ENCODE measurements at regions not wholly inside any gene's neighbourhood (a gene's known extent, or its start where the extent isn't known, plus 50 kb on each side); places are given as distances from the start of the nearest gene placed in this dataset.
"Not testable (repeated sequence)": the region's sequence is repeated elsewhere in the genome, so short reads cannot be mapped to it uniquely, and the experiment has no call there.

DNA sequence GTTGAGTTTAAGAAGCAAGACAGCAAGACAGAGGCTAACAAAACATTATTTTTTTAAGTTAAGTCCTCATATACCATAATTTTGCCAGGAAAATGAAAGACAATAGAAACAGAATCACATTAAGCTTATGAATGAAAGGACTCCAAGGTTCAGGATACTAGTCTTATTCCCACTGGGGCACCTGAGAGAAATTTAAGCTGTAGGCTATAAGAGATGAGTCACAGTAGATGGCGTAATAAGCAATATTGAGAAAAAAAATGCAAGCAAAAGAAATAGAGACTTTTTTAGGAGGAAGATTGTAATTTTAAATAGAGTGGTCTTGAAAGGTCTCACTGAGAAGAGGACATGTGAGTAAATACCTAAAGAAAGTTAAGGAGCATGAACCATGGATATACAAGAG is 57.1 kb upstream of the KIF2B start:
- Histone ChIP-seq H3K4ac (ENCODE audit: low read depth in 1 of 2, low read length in 2 of 2) (no peak overlapping the region), H3K9me3 (ENCODE audit: control insufficient read depth, low read length) (peaks cover 7% of the 10 kb centered on the region)

DNA sequence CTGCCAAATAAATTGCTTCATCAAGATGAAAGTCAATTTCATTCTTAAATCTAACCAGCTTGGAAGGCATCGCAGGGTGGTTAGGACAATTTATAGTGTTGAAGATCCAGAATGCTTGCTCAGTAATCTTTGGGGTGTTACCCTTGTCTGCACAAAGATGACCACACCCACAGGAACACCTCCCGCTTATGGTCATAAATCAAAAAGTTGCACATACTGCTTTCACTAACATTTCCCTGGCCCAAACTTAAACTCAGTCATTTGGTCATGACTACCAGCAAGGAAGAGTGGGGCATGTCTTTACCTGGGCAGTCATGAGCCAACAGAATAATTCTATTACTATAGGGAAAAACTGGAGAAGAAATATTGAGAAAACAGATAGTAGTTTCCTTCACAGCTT is 57.6 kb upstream of the KIF2B start:
- Histone ChIP-seq H4K91ac (ENCODE audit: low read length) (no peak overlapping the region), H2AK5ac (ENCODE audit: low read length, severe bottlenecking) (no peak overlapping the region), H2BK5ac (ENCODE audit: low read depth, low read length, poor library complexity, severe bottlenecking) (no peak overlapping the region), H3K27me3 (ENCODE audit: control insufficient read depth in 1 of 2, insufficient read depth in 1 of 2, low read length in 2 of 2) (no peaks in the 10 kb centered on the region), H2BK15ac (ENCODE audit: low read depth, poor library complexity, severe bottlenecking) (no peak overlapping the region), H3K4me2 (ENCODE audit: low read length, poor library complexity, severe bottlenecking) (no peak overlapping the region), H3K18ac (ENCODE audit: low read depth in 1 of 2, low read length in 2 of 2) (no peak overlapping the region), H2BK12ac (ENCODE audit: low read length in 2 of 2) (no peak overlapping the region), H3K9me3 (ENCODE audit: control insufficient read depth, low read length) (peaks cover 7% of the 10 kb centered on the region), H4K8ac (ENCODE audit: low read length) (no peak overlapping the region), H2BK120ac (ENCODE audit: low read depth, low read length) (no peak overlapping the region), H3K9ac (ENCODE audit: low read length) (no peak overlapping the region), H3K79me1 (replicated peaks; ENCODE audit: low read length, poor library complexity, severe bottlenecking) (no peaks in the 10 kb centered on the region), H2AFZ (ENCODE audit: low read depth, low read length) (no peak overlapping the region), H3K4me1 (ENCODE audit: control insufficient read depth, insufficient read depth, low read depth, low read length) (no peaks in the 10 kb centered on the region), H3K4ac (ENCODE audit: low read depth in 1 of 2, low read length in 2 of 2) (no peak overlapping the region), H3K23ac (ENCODE audit: low read length in 2 of 2) (no peak overlapping the region), H3K14ac (ENCODE audit: low read length in 2 of 2) (no peak overlapping the region), H3K36me3 (ENCODE audit: control insufficient read depth in 1 of 2, insufficient read depth in 2 of 2, low read depth in 1 of 2, low read length in 2 of 2) (no peaks in the 10 kb centered on the region), H3K4me3 (ENCODE audit: insufficient read depth in 1 of 2, low read depth in 1 of 2, low read length in 2 of 2) (no peak overlapping the region), H3K27ac (ENCODE audit: low read length, poor library complexity, severe bottlenecking) (no peak overlapping the region)
- WGBS = 100% methylated on average over 2 of the region's 2 CpGs
- DNase-seq = no peak

More for the DNA sequence above, 57.1 kb upstream of the KIF2B start:
- no peaks in the 10 kb centered on the region for H3K36me3 ChIP-seq (ENCODE audit: control insufficient read depth in 1 of 2, insufficient read depth in 2 of 2, low read depth in 1 of 2, low read length in 2 of 2)
- H3K18ac ChIP-seq (ENCODE audit: low read depth in 1 of 2, low read length in 2 of 2) = no peak overlapping the region
- H4K91ac ChIP-seq (ENCODE audit: low read length) = no peak overlapping the region
- H2AK5ac ChIP-seq (ENCODE audit: low read length, severe bottlenecking) = no peak overlapping the region
- H2AFZ ChIP-seq (ENCODE audit: low read depth, low read length) = no peak overlapping the region
- no peak overlapping the region for H2BK12ac ChIP-seq (ENCODE audit: low read length in 2 of 2)
- no peak overlapping the region for H3K23ac ChIP-seq (ENCODE audit: low read length in 2 of 2)
- no peak overlapping the region for H3K4me3 ChIP-seq (ENCODE audit: insufficient read depth in 1 of 2, low read depth in 1 of 2, low read length in 2 of 2)
- H3K9ac ChIP-seq (ENCODE audit: low read length) = no peak overlapping the region
- H2BK15ac ChIP-seq (ENCODE audit: low read depth, poor library complexity, severe bottlenecking) = no peak overlapping the region
- H4K8ac ChIP-seq (ENCODE audit: low read length) = no peak overlapping the region
- no peaks in the 10 kb centered on the region for H3K27me3 ChIP-seq (ENCODE audit: control insufficient read depth in 1 of 2, insufficient read depth in 1 of 2, low read length in 2 of 2)
- no peak overlapping the region for H3K27ac ChIP-seq (ENCODE audit: low read length, poor library complexity, severe bottlenecking)
- H3K4me2 ChIP-seq (ENCODE audit: low read length, poor library complexity, severe bottlenecking) = no peak overlapping the region
- WGBS = 75% methylated on average over 1 of the region's 1 CpG
- H3K4me1 ChIP-seq (ENCODE audit: control insufficient read depth, insufficient read depth, low read depth, low read length) = no peaks in the 10 kb centered on the region
- no peak for DNase-seq
- no peaks in the 10 kb centered on the region for H3K79me1 ChIP-seq (replicated peaks; ENCODE audit: low read length, poor library complexity, severe bottlenecking)
- H2BK120ac ChIP-seq (ENCODE audit: low read depth, low read length) = no peak overlapping the region
- no peak overlapping the region for H2BK5ac ChIP-seq (ENCODE audit: low read depth, low read length, poor library complexity, severe bottlenecking)
- no peak overlapping the region for H3K14ac ChIP-seq (ENCODE audit: low read length in 2 of 2)

DNA sequence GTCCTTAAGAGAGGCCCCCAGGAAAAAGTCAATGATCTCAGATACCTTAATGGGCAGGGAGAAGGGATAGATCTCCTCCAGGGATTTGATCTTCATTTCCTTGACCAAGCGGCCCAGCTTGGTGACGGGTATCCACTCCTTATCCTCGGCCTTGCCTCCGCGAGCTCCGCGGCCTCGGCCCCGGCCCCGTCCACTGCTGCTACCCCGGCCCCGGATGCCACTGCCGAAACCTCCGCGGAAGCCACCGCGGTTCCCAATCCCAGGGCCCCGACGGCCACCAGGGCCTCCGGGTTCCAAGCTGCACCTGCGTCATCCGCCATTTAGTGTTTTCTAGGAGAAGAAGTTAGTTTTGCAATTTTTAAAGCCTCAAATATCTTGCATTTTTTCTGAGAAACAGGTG is 65.2 kb upstream of the KIF2B start:
- Histone ChIP-seq H3K36me3 (ENCODE audit: control insufficient read depth in 1 of 2, insufficient read depth in 2 of 2, low read depth in 1 of 2, low read length in 2 of 2) (no peaks in the 10 kb centered on the region), H2BK15ac (ENCODE audit: low read depth, poor library complexity, severe bottlenecking) (no peak overlapping the region), H4K91ac (ENCODE audit: low read length) (no peak overlapping the region), H3K79me1 (replicated peaks; ENCODE audit: low read length, poor library complexity, severe bottlenecking) (no peaks in the 10 kb centered on the region), H3K27me3 (ENCODE audit: control insufficient read depth in 1 of 2, insufficient read depth in 1 of 2, low read length in 2 of 2) (no peaks in the 10 kb centered on the region), H3K23ac (ENCODE audit: low read length in 2 of 2) (no peak overlapping the region), H3K4me2 (ENCODE audit: low read length, poor library complexity, severe bottlenecking) (no peak overlapping the region), H3K18ac (ENCODE audit: low read depth in 1 of 2, low read length in 2 of 2) (no peak overlapping the region), H4K8ac (ENCODE audit: low read length) (no peak overlapping the region), H3K4me3 (ENCODE audit: insufficient read depth in 1 of 2, low read depth in 1 of 2, low read length in 2 of 2) (no peak overlapping the region), H3K27ac (ENCODE audit: low read length, poor library complexity, severe bottlenecking) (no peak overlapping the region), H3K4ac (ENCODE audit: low read depth in 1 of 2, low read length in 2 of 2) (no peak overlapping the region), H3K4me1 (ENCODE audit: control insufficient read depth, insufficient read depth, low read depth, low read length) (no peaks in the 10 kb centered on the region), H2AFZ (ENCODE audit: low read depth, low read length) (no peak overlapping the region), H2BK12ac (ENCODE audit: low read length in 2 of 2) (no peak overlapping the region), H2BK120ac (ENCODE audit: low read depth, low read length) (no peak overlapping the region), H3K14ac (ENCODE audit: low read length in 2 of 2) (no peak overlapping the region), H3K9me3 (ENCODE audit: control insufficient read depth, low read length) (no peaks in the 10 kb centered on the region), H2AK5ac (ENCODE audit: low read length, severe bottlenecking) (no peak overlapping the region), H3K9ac (ENCODE audit: low read length) (no peak overlapping the region), H2BK5ac (ENCODE audit: low read depth, low read length, poor library complexity, severe bottlenecking) (no peak overlapping the region)
- DNase-seq = no peak
- WGBS = 98% methylated on average over 19 of the region's 22 CpGs

DNA sequence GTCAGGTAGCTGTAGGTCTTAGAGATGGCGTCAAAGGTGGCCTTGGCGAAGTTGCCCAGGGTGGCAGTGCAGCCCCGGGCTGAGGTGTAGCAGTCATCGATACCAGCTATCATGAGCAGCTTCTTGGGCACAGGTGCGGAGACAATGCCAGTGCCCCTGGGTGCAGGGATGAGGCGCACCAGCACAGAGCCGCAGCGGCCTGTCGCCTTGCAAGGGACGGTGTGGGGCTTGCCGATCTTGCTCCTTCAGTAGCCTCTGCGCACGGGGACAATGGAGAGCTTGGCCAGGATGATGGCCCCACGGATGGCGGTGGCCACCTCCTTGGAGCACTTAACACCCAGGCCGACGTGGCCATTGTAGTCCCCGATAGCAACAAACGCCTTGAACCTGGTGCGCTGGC is 65.6 kb upstream of the KIF2B start:
- not testable (repeated sequence) for H3K9ac ChIP-seq (ENCODE audit: low read length); H2BK15ac ChIP-seq (ENCODE audit: low read depth, poor library complexity, severe bottlenecking); H3K4me3 ChIP-seq (ENCODE audit: insufficient read depth in 1 of 2, low read depth in 1 of 2, low read length in 2 of 2); H2BK12ac ChIP-seq (ENCODE audit: low read length in 2 of 2); H3K79me1 ChIP-seq (replicated peaks; ENCODE audit: low read length, poor library complexity, severe bottlenecking); H2BK120ac ChIP-seq (ENCODE audit: low read depth, low read length); H3K36me3 ChIP-seq (ENCODE audit: control insufficient read depth in 1 of 2, insufficient read depth in 2 of 2, low read depth in 1 of 2, low read length in 2 of 2); H3K18ac ChIP-seq (ENCODE audit: low read depth in 1 of 2, low read length in 2 of 2); H3K23ac ChIP-seq (ENCODE audit: low read length in 2 of 2); H2AFZ ChIP-seq (ENCODE audit: low read depth, low read length); H3K9me3 ChIP-seq (ENCODE audit: control insufficient read depth, low read length); H4K91ac ChIP-seq (ENCODE audit: low read length); H3K4me2 ChIP-seq (ENCODE audit: low read length, poor library complexity, severe bottlenecking); DNase-seq; H3K4me1 ChIP-seq (ENCODE audit: control insufficient read depth, insufficient read depth, low read depth, low read length); H4K8ac ChIP-seq (ENCODE audit: low read length); H3K27ac ChIP-seq (ENCODE audit: low read length, poor library complexity, severe bottlenecking); H3K4ac ChIP-seq (ENCODE audit: low read depth in 1 of 2, low read length in 2 of 2); H3K27me3 ChIP-seq (ENCODE audit: control insufficient read depth in 1 of 2, insufficient read depth in 1 of 2, low read length in 2 of 2); H2BK5ac ChIP-seq (ENCODE audit: low read depth, low read length, poor library complexity, severe bottlenecking); H3K14ac ChIP-seq (ENCODE audit: low read length in 2 of 2); H2AK5ac ChIP-seq (ENCODE audit: low read length, severe bottlenecking)
- 98% methylated on average over 20 of the region's 20 CpGs for WGBS

Data from mesenchymal stem cell (in vitro differentiated cells and primary cell).